Hepatocyte (in vitro differentiated cells): ENCODE measurements at regions not wholly inside any gene's neighbourhood (a gene's known extent, or its start where the extent isn't known, plus 50 kb on each side); places are given as distances from the start of the nearest gene placed in this dataset.

Source experiments
- EZH2phosphoT487 ChIP-seq: fragments of 200-600 bp; sonication (generic); IDR thresholded peaks from one replicate; pipeline ENCODE4 v1.6.1; 2018; ENCODE audit warnings: antibody characterized with exemption, mild to moderate bottlenecking, low read depth, moderate library complexity; ENCODE audit not compliant: unreplicated experiment, severe bottlenecking
- TF ChIP-seq, protein P1 (sequence below): fragments of 200-600 bp; sonication (generic); IDR thresholded peaks from 2 replicates; pipeline ENCODE4 v1.5.1; 2016; ENCODE audit warnings: antibody characterized with exemption, mild to moderate bottlenecking; ENCODE audit not compliant: poor library complexity

DNA sequence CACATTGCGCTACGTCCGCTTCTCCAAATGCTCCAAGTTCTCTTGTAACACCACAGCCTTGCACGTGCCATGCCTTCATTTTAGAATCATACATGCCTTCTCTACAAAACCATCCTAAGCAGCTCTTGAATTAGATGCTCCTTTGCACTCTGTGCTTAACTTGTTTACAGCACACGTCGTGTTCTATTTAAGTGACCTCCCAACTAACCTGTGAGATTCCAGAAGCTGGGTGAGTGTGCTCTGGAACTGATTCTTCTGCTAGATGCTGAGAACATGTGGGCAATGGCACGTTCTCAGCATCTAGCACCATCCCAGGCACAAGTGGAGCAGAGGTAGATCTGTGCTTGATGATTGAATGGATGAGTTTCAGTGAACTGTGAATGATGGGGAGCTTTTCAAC, 100.0 kb upstream of the NEDD9 start:
- TF ChIP-seq, protein P1, sequence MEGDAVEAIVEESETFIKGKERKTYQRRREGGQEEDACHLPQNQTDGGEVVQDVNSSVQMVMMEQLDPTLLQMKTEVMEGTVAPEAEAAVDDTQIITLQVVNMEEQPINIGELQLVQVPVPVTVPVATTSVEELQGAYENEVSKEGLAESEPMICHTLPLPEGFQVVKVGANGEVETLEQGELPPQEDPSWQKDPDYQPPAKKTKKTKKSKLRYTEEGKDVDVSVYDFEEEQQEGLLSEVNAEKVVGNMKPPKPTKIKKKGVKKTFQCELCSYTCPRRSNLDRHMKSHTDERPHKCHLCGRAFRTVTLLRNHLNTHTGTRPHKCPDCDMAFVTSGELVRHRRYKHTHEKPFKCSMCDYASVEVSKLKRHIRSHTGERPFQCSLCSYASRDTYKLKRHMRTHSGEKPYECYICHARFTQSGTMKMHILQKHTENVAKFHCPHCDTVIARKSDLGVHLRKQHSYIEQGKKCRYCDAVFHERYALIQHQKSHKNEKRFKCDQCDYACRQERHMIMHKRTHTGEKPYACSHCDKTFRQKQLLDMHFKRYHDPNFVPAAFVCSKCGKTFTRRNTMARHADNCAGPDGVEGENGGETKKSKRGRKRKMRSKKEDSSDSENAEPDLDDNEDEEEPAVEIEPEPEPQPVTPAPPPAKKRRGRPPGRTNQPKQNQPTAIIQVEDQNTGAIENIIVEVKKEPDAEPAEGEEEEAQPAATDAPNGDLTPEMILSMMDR = no peak
- no peak for TF ChIP-seq EZH2phosphoT487
